ENCODE measurements at regions not wholly inside any gene's neighbourhood (a gene's known extent, or its start where the extent isn't known, plus 50 kb on each side); places are given as distances from the start of the nearest gene placed in this dataset.
A peak's percentile ranks its signal among the peaks of the same experiment; 100 is the strongest.

- no peak for TF ChIP-seq EZH2phosphoT487 (IDR thresholded peaks at IDR 0.05; ENCODE audit: low read depth)
- no peak for TF ChIP-seq CTCF (IDR thresholded peaks at IDR 0.05; ENCODE audit: low read depth, low read length)
- H3K36me3 ChIP-seq (replicated peaks; ENCODE audit: low read depth, low read length) = no peaks in the 10 kb centered on the region
- no peak overlapping the region for H3K27ac ChIP-seq (ENCODE audit: low read length)
- H4K20me1 ChIP-seq (ENCODE audit: insufficient read depth, low read length) = no peaks in the 10 kb centered on the region
- no peaks in the 10 kb centered on the region for H3K27me3 ChIP-seq (ENCODE audit: low read depth, low read length)
- no peaks in the 10 kb centered on the region for H3K79me2 ChIP-seq (ENCODE audit: low read length)
- peak overlapping the region; percentile 0; the same call in 1 of the 2 replicates for H2AFZ ChIP-seq (ENCODE audit: low read depth, low read length)
- no peak overlapping the region for H3K9ac ChIP-seq (ENCODE audit: low read length)
- no peak overlapping the region for H3K4me3 ChIP-seq (ENCODE audit: low read length)
- no peaks in the 10 kb centered on the region for H3K4me1 ChIP-seq (ENCODE audit: low read length)
- no peak overlapping the region for H3K4me2 ChIP-seq (ENCODE audit: low read length)
- H3K9me3 ChIP-seq (ENCODE audit: insufficient read depth, low read length) = no peaks in the 10 kb centered on the region
These were observed 1211.9 kb upstream of the MIR17HG start for GRCh38 chr13:90135558-90135957.

- no peak for TF ChIP-seq CTCF (IDR thresholded peaks at IDR 0.05; ENCODE audit: low read depth, low read length)
- no peak for TF ChIP-seq EZH2phosphoT487 (IDR thresholded peaks at IDR 0.05; ENCODE audit: low read depth)
- H3K9me3 ChIP-seq (ENCODE audit: insufficient read depth, low read length) = no peaks in the 10 kb centered on the region
- no peak overlapping the region for H3K4me3 ChIP-seq (ENCODE audit: low read length)
- no peaks in the 10 kb centered on the region for H3K4me1 ChIP-seq (ENCODE audit: low read length)
- H3K36me3 ChIP-seq (replicated peaks; ENCODE audit: low read depth, low read length) = no peaks in the 10 kb centered on the region
- no peak overlapping the region for H3K4me2 ChIP-seq (ENCODE audit: low read length)
- H4K20me1 ChIP-seq (ENCODE audit: insufficient read depth, low read length) = no peaks in the 10 kb centered on the region
- H3K27ac ChIP-seq (ENCODE audit: low read length) = no peak overlapping the region
- H3K79me2 ChIP-seq (ENCODE audit: low read length) = no peaks in the 10 kb centered on the region
- H3K27me3 ChIP-seq (ENCODE audit: low read depth, low read length) = no peaks in the 10 kb centered on the region
- H2AFZ ChIP-seq (ENCODE audit: low read depth, low read length) = no peak overlapping the region
- H3K9ac ChIP-seq (ENCODE audit: low read length) = no peak overlapping the region
These were observed 1205.2 kb upstream of the MIR17HG start for GRCh38 chr13:90142251-90142650.

GRCh38 chr13:90154311-90154960, 1193.1 kb upstream of the MIR17HG start:
- no peak overlapping the region for H2AFZ ChIP-seq (ENCODE audit: low read depth, low read length)
- H3K9me3 ChIP-seq (ENCODE audit: insufficient read depth, low read length) = no peaks in the 10 kb centered on the region
- H3K4me2 ChIP-seq (ENCODE audit: low read length) = no peak overlapping the region
- H3K27me3 ChIP-seq (ENCODE audit: low read depth, low read length) = no peaks in the 10 kb centered on the region
- no peak overlapping the region for H3K4me3 ChIP-seq (ENCODE audit: low read length)
- no peaks in the 10 kb centered on the region for H3K79me2 ChIP-seq (ENCODE audit: low read length)
- H3K9ac ChIP-seq (ENCODE audit: low read length) = no peak overlapping the region
- TF ChIP-seq CTCF (IDR thresholded peaks at IDR 0.05; ENCODE audit: low read depth, low read length) (no peak), EZH2phosphoT487 (IDR thresholded peaks at IDR 0.05; ENCODE audit: low read depth) (no peak)
- no peaks in the 10 kb centered on the region for H4K20me1 ChIP-seq (ENCODE audit: insufficient read depth, low read length)
- no peaks in the 10 kb centered on the region for H3K4me1 ChIP-seq (ENCODE audit: low read length)
- H3K36me3 ChIP-seq (replicated peaks; ENCODE audit: low read depth, low read length) = no peaks in the 10 kb centered on the region
- no peak overlapping the region for H3K27ac ChIP-seq (ENCODE audit: low read length)

GRCh38 chr13:90156390-90156789, 1191.1 kb upstream of the MIR17HG start:
- no peak overlapping the region for H3K9ac ChIP-seq (ENCODE audit: low read length)
- TF ChIP-seq EZH2phosphoT487 (IDR thresholded peaks at IDR 0.05; ENCODE audit: low read depth) (no peak), CTCF (IDR thresholded peaks at IDR 0.05; ENCODE audit: low read depth, low read length) (no peak)
- no peaks in the 10 kb centered on the region for H3K4me1 ChIP-seq (ENCODE audit: low read length)
- H3K4me2 ChIP-seq (ENCODE audit: low read length) = no peak overlapping the region
- H3K4me3 ChIP-seq (ENCODE audit: low read length) = no peak overlapping the region
- no peaks in the 10 kb centered on the region for H4K20me1 ChIP-seq (ENCODE audit: insufficient read depth, low read length)
- H2AFZ ChIP-seq (ENCODE audit: low read depth, low read length) = no peak overlapping the region
- no peaks in the 10 kb centered on the region for H3K79me2 ChIP-seq (ENCODE audit: low read length)
- no peak overlapping the region for H3K27ac ChIP-seq (ENCODE audit: low read length)
- no peaks in the 10 kb centered on the region for H3K9me3 ChIP-seq (ENCODE audit: insufficient read depth, low read length)
- no peaks in the 10 kb centered on the region for H3K36me3 ChIP-seq (replicated peaks; ENCODE audit: low read depth, low read length)
- H3K27me3 ChIP-seq (ENCODE audit: low read depth, low read length) = no peaks in the 10 kb centered on the region

Data from OCI-LY3 (cell line).